Lower leg skin (tissue), 4 donors: ENCODE measurements at regions not wholly inside any gene's neighbourhood (a gene's known extent, or its start where the extent isn't known, plus 50 kb on each side); places are given as distances from the start of the nearest gene placed in this dataset.

Source experiments
- DNase-seq, 2 donors: peaks; one replicate each; pipeline ENCODE4 v3.0.0-alpha.2; 2019; ENCODE audit warnings: low spot score in 2 of 2
- H3K4me3 ChIP-seq: fragments of 200-600 bp; sonication (generic); 2 replicates; pipeline ENCODE4 v1.5.1; 2017; ENCODE audit warnings: mild to moderate bottlenecking, low read depth; ENCODE audit not compliant: poor library complexity, severe bottlenecking
- CTCF ChIP-seq, 3 donors: fragments of 450-650 bp; IDR thresholded peaks; one replicate each; pipeline ENCODE4 v1.5.1; 2016; ENCODE audit warnings: antibody characterized with exemption in 3 of 3, mild to moderate bottlenecking in 3 of 3, moderate library complexity in 2 of 3
- POLR2A ChIP-seq, 2 donors: fragments of 450-650 bp; IDR thresholded peaks; one replicate each; pipeline ENCODE4 v1.6.1; 2016 to 2017; ENCODE audit warnings: antibody characterized with exemption in 2 of 2, mild to moderate bottlenecking in 1 of 2, moderate library complexity in 1 of 2
- WGBS, 2 donors: methylation state at CpG; one replicate each; pipeline ENCODE4 v1.1.5; 2018; 5-methylcytosine and 5-hydroxymethylcytosine counted together
- intact Hi-C: fragments of 100-400 bp; cut with DNase I; formaldehyde crosslinking; loops from one replicate; pipeline ENCODE4 v1.15.0; 2023; ENCODE audit warnings: low total_unique reads

GRCh38 chr1:2930913-2931723, 90.1 kb upstream of the ACTRT2 start:
- intact Hi-C loops = no loop called here
- TF ChIP-seq POLR2A (IDR thresholded peaks at IDR 0.05) (no peak), CTCF (IDR thresholded peaks at IDR 0.05) (no peak)
- no peak for DNase-seq
- WGBS, 2 donors = 42 to 55% methylated on average over 20 to 28 of the region's 36 CpGs
- no peak overlapping the region for H3K4me3 ChIP-seq

- 86 to 87% methylated on average over 18 of the region's 18 CpGs for WGBS, 2 donors
- TF ChIP-seq POLR2A (IDR thresholded peaks at IDR 0.05) (no peak), CTCF (IDR thresholded peaks at IDR 0.05) (no peak)
- DNase-seq = no peak
- no peak overlapping the region for H3K4me3 ChIP-seq
- intact Hi-C loops = no loop called here
Measured at GRCh38 chr1:2931724-2932401, 89.4 kb upstream of the ACTRT2 start.

GRCh38 chr1:2932671-2933350, 88.5 kb upstream of the ACTRT2 start:
- 71 to 75% methylated on average over 20 to 28 of the region's 29 CpGs for WGBS, 2 donors
- H3K4me3 ChIP-seq = no peak overlapping the region
- intact Hi-C loops = no loop called here
- no peak for DNase-seq
- no peak for TF ChIP-seq CTCF (IDR thresholded peaks at IDR 0.05)
- no peak for TF ChIP-seq POLR2A (IDR thresholded peaks at IDR 0.05)

GRCh38 chr1:2933431-2934155, 87.7 kb upstream of the ACTRT2 start:
- intact Hi-C loops = no loop called here
- 61 to 69% methylated on average over 28 of the region's 28 CpGs for WGBS, 2 donors
- no peak overlapping the region for H3K4me3 ChIP-seq
- DNase-seq = no peak
- TF ChIP-seq POLR2A (IDR thresholded peaks at IDR 0.05) (no peak), CTCF (IDR thresholded peaks at IDR 0.05) (no peak)

- WGBS, 2 donors = 92 to 93% methylated on average over 17 to 20 of the region's 20 CpGs
- TF ChIP-seq CTCF (IDR thresholded peaks at IDR 0.05) (no peak), POLR2A (IDR thresholded peaks at IDR 0.05) (no peak)
- no peak overlapping the region for H3K4me3 ChIP-seq
- intact Hi-C loops = no loop called here
- DNase-seq = no peak
Measured at GRCh38 chr1:2934156-2934540, 87.1 kb upstream of the ACTRT2 start.
